ENCODE measurements at regions not wholly inside any gene's neighbourhood (a gene's known extent, or its start where the extent isn't known, plus 50 kb on each side); places are given as distances from the start of the nearest gene placed in this dataset.

DNA sequence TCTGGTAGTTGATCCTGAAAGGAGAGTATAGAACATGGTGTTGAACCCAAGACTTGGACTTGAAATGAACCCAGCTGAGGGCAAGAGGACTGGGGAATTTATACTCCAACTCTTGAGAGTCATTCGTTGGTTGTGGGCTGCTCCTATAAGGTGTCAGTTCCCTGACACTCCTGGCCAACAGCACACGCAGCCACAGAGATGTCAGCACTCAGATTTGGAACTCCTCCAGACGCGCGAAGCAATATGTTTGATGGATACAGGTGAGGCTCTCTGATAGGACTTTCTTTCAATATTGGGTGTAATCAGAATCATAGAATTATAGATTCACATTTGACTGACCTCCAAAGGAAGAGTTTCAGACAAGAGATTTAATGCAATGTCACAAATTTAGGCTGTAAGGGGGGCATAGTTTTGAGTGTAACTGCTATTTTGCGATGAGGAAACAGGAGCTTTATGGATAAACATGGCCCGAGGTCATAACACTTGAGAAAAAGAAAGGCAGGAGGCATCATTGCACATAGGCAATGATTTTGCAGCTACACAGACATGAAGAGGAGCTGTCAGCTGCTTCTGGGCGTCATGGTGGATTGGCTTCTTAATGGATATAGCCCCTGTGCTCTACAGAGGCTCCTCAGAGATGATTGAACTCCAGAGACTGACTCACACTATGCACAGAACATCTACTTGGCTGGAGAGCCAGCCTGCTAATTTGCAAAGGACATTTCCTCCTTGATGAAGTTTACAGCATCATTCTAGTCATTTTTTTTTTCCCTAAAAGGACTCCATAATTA, 569.2 kb upstream of the RGMA start:
- Histone ChIP-seq H3K4me3 (ENCODE audit: extremely low read depth in 1 of 4, insufficient read depth in 2 of 4, low read depth in 3 of 4, low read length in 4 of 4) (no peak overlapping the region), H3K4me1 (replicated peaks in 1 of 4; ENCODE audit: control insufficient read depth in 3 of 4, insufficient read depth in 4 of 4, low read length in 3 of 4) (no peaks in the 10 kb centered on the region; a peak in 1 of 7 replicates), H2BK20ac (ENCODE audit: low read length) (no peak overlapping the region), H3K36me3 (ENCODE audit: control insufficient read depth in 2 of 4, insufficient read depth in 4 of 4, low read length in 3 of 4) (no peaks in the 10 kb centered on the region), H3K4ac (replicated peaks; ENCODE audit: insufficient read length, low read depth, low read length) (no peak overlapping the region), H3K56ac (replicated peaks; ENCODE audit: insufficient read length, low read depth, low read length) (no peak overlapping the region), H4K8ac (ENCODE audit: extremely low read depth, insufficient read depth, low read length) (no peak overlapping the region), H2AK5ac (ENCODE audit: low read depth, low read length) (no peak overlapping the region), H2BK120ac (replicated peaks; ENCODE audit: low read depth, low read length) (no peak overlapping the region), H3K4me2 (ENCODE audit: insufficient read depth in 1 of 2, low read depth in 2 of 2, low read length in 2 of 2) (no peak overlapping the region), H3K23me2 (ENCODE audit: low read depth, low read length) (no peaks in the 10 kb centered on the region), H3K79me1 (ENCODE audit: low read depth, low read length) (no peaks in the 10 kb centered on the region), H2BK15ac (ENCODE audit: low read length) (no peak overlapping the region), H4K20me1 (replicated peaks in 1 of 2; ENCODE audit: control insufficient read depth in 1 of 2, insufficient read depth in 2 of 2, low read length in 2 of 2) (no peaks in the 10 kb centered on the region), H3K9ac (replicated peaks in 1 of 4; ENCODE audit: extremely low read depth in 1 of 4, low read depth in 3 of 4, low read length in 3 of 4) (no peak overlapping the region), H2AFZ (ENCODE audit: low read length) (no peak overlapping the region), H3K27ac (ENCODE audit: low read depth, low read length) (no peak overlapping the region), H3K18ac (ENCODE audit: extremely low read depth, low read length) (no peak overlapping the region; the same call in 1 of the 2 replicates), H3K14ac (ENCODE audit: insufficient read length) (no peak overlapping the region), H4K5ac (ENCODE audit: insufficient read length, low read depth, low read length) (no peak overlapping the region), H3K9me3 (ENCODE audit: insufficient read depth in 2 of 2, low read depth in 1 of 2, low read length in 1 of 2) (no peaks in the 10 kb centered on the region), H2BK12ac (ENCODE audit: low read depth, low read length) (no peak overlapping the region), H3K79me2 (ENCODE audit: control insufficient read depth in 1 of 2, insufficient read depth in 2 of 2, low read length in 2 of 2) (no peaks in the 10 kb centered on the region), H4K91ac (replicated peaks; ENCODE audit: insufficient read length, low read length) (no peak overlapping the region), H2BK5ac (ENCODE audit: low read depth, low read length) (no peak overlapping the region), H3K23ac (ENCODE audit: insufficient read length) (no peak overlapping the region), H3K27me3 (replicated peaks in 1 of 4; ENCODE audit: control insufficient read depth in 3 of 4, extremely low read depth in 1 of 4, insufficient read depth in 3 of 4, low read length in 3 of 4) (no peaks in the 10 kb centered on the region)
- 91% methylated on average over 8 of the region's 8 CpGs; no CpG with 5 or more reads in 1 of the 2 experiments for WGBS, 2 experiments (ENCODE audit: extremely low coverage in 1 of 2, insufficient coverage in 1 of 2, insufficient read length in 1 of 2, insufficient replicate concordance in 2 of 2, low coverage in 1 of 2, low lambda C conversion rate in 2 of 2, missing lambda C conversion rate in 1 of 2)
- ChIA-PET CTCF (ENCODE audit: partially characterized antibody) (no interaction called here), POLR2A (ENCODE audit: partially characterized antibody) (no interaction called here)
- no peak for DNase-seq (ENCODE audit: low read depth in 1 of 2, low spot score in 2 of 2)
- no peak for FAIRE-seq
- TF ChIP-seq SP4 (IDR thresholded peaks at IDR 0.05; ENCODE audit: low read length) (no peak), ASH2L (IDR thresholded peaks at IDR 0.05; ENCODE audit: low read length) (no peak), HDAC2 (IDR thresholded peaks at IDR 0.05; ENCODE audit: borderline replicate concordance in 1 of 2, low read depth in 2 of 2, low read length in 2 of 2) (no peak), KDM5A (IDR thresholded peaks at IDR 0.05; ENCODE audit: low read length) (no peak), GABPA (IDR thresholded peaks at IDR 0.05; ENCODE audit: borderline replicate concordance, insufficient read depth, low read length) (no peak), HDAC6 (IDR thresholded peaks at IDR 0.05; ENCODE audit: low read depth, low read length) (no peak)

Measured in H1 (cell line).